ENCODE measurements at regions not wholly inside any gene's neighbourhood (a gene's known extent, or its start where the extent isn't known, plus 50 kb on each side); places are given as distances from the start of the nearest gene placed in this dataset.

GRCh38 chrX:82912382-82912781 lies 595.7 kb upstream of the POU3F4 start:
- Histone ChIP-seq H3K4me3 (no peak overlapping the region), H3K9me3 (no peaks in the 10 kb centered on the region), H3K4me1 (no peaks in the 10 kb centered on the region), H3K36me3 (no peaks in the 10 kb centered on the region), H3K27ac (no peak overlapping the region), H3K27me3 (peaks cover 0 to 12% of the 10 kb centered on the region in 2 donors)
- no peak for TF ChIP-seq POLR2A (IDR thresholded peaks at IDR 0.05)
- TF ChIP-seq, protein P1, sequence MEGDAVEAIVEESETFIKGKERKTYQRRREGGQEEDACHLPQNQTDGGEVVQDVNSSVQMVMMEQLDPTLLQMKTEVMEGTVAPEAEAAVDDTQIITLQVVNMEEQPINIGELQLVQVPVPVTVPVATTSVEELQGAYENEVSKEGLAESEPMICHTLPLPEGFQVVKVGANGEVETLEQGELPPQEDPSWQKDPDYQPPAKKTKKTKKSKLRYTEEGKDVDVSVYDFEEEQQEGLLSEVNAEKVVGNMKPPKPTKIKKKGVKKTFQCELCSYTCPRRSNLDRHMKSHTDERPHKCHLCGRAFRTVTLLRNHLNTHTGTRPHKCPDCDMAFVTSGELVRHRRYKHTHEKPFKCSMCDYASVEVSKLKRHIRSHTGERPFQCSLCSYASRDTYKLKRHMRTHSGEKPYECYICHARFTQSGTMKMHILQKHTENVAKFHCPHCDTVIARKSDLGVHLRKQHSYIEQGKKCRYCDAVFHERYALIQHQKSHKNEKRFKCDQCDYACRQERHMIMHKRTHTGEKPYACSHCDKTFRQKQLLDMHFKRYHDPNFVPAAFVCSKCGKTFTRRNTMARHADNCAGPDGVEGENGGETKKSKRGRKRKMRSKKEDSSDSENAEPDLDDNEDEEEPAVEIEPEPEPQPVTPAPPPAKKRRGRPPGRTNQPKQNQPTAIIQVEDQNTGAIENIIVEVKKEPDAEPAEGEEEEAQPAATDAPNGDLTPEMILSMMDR (IDR thresholded peaks at IDR 0.05), result no peak
- intact Hi-C loops (cut with DNase I; ENCODE audit: low total_unique reads), result no loop called here
- DNase-seq, result no peak

DNA sequence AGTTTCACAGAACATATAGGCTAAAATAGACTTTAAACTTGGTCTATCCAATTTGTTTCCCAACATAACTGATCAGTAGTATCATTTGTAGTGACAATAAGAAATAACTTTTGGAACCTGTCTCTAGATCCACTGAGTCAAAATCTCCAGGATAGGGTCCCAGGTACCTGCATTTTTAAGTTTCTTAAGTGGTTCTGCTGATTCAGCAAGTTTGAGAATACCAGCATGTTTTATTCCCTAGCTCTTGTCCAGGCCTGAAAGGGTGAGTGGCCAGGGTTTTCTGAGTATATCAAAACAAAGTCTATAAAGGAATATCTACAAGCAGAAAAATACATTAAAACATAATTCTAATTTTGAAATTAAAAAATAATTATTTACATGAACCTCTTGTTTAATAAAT lies 573.1 kb upstream of the POU3F4 start:
- intact Hi-C loops (cut with DNase I; ENCODE audit: low total_unique reads), result no loop called here
- DNase-seq, result no peak
- H3K9me3 ChIP-seq, result no peaks in the 10 kb centered on the region
- no peaks in the 10 kb centered on the region for H3K36me3 ChIP-seq
- no peak for TF ChIP-seq POLR2A (IDR thresholded peaks at IDR 0.05)
- TF ChIP-seq, protein P1 (IDR thresholded peaks at IDR 0.05), result no peak
- no peak overlapping the region for H3K4me3 ChIP-seq
- H3K27ac ChIP-seq, result no peak overlapping the region
- H3K27me3 ChIP-seq, result no peaks in the 10 kb centered on the region
- H3K4me1 ChIP-seq, result no peaks in the 10 kb centered on the region

DNA sequence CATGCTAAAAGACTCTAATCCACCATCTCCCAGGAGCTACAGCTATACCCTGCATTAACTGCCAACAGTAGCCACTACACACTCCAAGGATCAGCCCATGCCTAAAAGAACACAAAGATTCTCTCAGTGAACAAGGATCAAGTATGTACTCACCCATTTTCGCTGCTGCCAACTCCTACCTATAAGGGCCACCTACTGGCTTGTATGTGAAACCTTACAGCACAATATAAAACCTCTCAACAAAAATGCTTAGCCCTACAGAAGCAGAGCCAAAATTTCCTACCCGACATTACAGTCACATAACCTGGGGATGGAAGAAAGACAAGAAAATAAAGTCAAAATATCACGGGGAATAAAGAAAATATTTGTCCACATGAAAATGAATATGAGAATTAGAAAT lies 562.8 kb upstream of the POU3F4 start:
- no peak for TF ChIP-seq POLR2A (IDR thresholded peaks at IDR 0.05)
- TF ChIP-seq, protein P1 (IDR thresholded peaks at IDR 0.05), result no peak
- Histone ChIP-seq H3K27me3 (no peaks in the 10 kb centered on the region), H3K4me3 (no peak overlapping the region), H3K4me1 (no peaks in the 10 kb centered on the region), H3K36me3 (no peaks in the 10 kb centered on the region), H3K9me3 (no peaks in the 10 kb centered on the region), H3K27ac (no peak overlapping the region)
- DNase-seq, result no peak
- intact Hi-C loops (cut with DNase I; ENCODE audit: low total_unique reads), result no loop called here

DNA sequence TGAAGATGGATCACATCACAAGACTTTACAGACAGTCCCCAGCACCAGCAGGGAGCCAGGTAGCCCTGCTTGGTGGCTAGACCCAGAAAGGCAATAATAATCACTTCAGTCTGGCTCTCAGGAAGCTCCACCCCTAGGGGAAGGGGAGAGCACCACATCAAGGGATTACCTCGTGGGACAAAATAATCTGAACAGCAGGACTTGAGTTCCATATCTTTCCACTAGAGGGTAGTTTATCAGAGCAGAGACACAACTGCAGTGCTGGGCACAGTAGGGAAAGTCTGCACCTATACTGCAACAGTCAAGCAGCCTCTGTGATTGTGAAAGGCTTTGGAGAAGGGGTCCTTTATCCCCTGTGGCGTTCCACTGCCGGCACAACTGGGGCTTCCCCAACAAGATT lies 547.0 kb upstream of the POU3F4 start:
- no peaks in the 10 kb centered on the region for H3K36me3 ChIP-seq
- no peak for DNase-seq
- no peak for TF ChIP-seq POLR2A (IDR thresholded peaks at IDR 0.05)
- TF ChIP-seq, protein P1 (IDR thresholded peaks at IDR 0.05), result no peak
- H3K4me3 ChIP-seq, result no peak overlapping the region
- intact Hi-C loops (cut with DNase I; ENCODE audit: low total_unique reads), result no loop called here
- no peaks in the 10 kb centered on the region for H3K9me3 ChIP-seq
- H3K27ac ChIP-seq, result no peak overlapping the region
- peaks cover 0 to 1% of the 10 kb centered on the region in 2 donors for H3K27me3 ChIP-seq
- H3K4me1 ChIP-seq, result no peaks in the 10 kb centered on the region

DNA sequence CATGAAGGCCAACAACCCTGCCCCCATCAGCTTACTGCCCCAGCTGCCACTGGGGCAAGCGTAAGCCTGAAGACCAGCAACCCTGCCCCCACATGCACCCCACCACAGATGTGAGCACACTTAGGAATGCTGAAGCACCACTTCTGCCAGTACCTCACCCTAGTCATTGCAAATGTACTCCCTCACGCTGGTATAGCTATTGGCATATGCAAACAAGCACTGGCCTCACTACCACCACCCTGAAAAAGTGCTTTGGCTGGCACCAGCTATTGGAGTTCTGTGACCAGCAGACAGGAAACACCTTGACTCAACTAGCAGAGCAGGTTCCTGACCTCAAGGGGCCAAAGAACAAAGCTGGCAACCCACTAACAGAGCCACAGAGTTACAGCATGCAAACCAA lies 534.4 kb upstream of the POU3F4 start:
- H3K9me3 ChIP-seq, result no peaks in the 10 kb centered on the region
- intact Hi-C loops (cut with DNase I; ENCODE audit: low total_unique reads), result no loop called here
- H3K4me1 ChIP-seq, result no peaks in the 10 kb centered on the region
- H3K27me3 ChIP-seq, result no peaks in the 10 kb centered on the region
- H3K4me3 ChIP-seq, result no peak overlapping the region
- H3K27ac ChIP-seq, result no peak overlapping the region
- no peaks in the 10 kb centered on the region for H3K36me3 ChIP-seq
- TF ChIP-seq, protein P1 (IDR thresholded peaks at IDR 0.05), result no peak
- TF ChIP-seq POLR2A (IDR thresholded peaks at IDR 0.05), result no peak
- no peak for DNase-seq

All from uterus (tissue), 3 donors.